ENCODE measurements at regions not wholly inside any gene's neighbourhood (a gene's known extent, or its start where the extent isn't known, plus 50 kb on each side); places are given as distances from the start of the nearest gene placed in this dataset.

DNA sequence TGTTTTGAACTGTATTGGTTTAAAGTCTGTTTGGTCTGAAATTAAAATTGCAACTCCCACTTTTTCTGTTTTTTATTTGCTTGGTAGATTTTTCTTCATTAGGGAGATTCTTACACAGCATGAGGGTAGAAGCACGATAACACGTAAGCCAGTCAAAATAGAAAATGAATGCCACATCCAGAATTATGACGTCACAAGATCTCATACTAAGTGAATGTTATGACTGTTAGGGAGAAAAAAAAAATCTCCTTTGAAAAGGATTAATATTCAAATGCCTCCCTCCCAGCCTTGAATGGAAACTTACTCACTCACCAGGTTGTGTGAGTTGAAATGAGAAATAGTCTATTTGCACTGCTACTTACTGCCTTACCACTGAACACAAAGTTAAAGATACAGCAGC, 670.8 kb downstream of the TFAP2A start:
- TF ChIP-seq, protein P1, sequence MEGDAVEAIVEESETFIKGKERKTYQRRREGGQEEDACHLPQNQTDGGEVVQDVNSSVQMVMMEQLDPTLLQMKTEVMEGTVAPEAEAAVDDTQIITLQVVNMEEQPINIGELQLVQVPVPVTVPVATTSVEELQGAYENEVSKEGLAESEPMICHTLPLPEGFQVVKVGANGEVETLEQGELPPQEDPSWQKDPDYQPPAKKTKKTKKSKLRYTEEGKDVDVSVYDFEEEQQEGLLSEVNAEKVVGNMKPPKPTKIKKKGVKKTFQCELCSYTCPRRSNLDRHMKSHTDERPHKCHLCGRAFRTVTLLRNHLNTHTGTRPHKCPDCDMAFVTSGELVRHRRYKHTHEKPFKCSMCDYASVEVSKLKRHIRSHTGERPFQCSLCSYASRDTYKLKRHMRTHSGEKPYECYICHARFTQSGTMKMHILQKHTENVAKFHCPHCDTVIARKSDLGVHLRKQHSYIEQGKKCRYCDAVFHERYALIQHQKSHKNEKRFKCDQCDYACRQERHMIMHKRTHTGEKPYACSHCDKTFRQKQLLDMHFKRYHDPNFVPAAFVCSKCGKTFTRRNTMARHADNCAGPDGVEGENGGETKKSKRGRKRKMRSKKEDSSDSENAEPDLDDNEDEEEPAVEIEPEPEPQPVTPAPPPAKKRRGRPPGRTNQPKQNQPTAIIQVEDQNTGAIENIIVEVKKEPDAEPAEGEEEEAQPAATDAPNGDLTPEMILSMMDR (IDR thresholded peaks at IDR 0.05): no peak
- TF ChIP-seq POLR2AphosphoS5 (IDR thresholded peaks at IDR 0.05; ENCODE audit: low read depth, low read length) (no peak), REST (IDR thresholded peaks at IDR 0.05; ENCODE audit: insufficient read depth in 1 of 2, low read depth in 2 of 2, low read length in 1 of 2) (no peak)

Data from Panc1 (cell line).